ENCODE measurements at regions not wholly inside any gene's neighbourhood (a gene's known extent, or its start where the extent isn't known, plus 50 kb on each side); places are given as distances from the start of the nearest gene placed in this dataset.

DNA sequence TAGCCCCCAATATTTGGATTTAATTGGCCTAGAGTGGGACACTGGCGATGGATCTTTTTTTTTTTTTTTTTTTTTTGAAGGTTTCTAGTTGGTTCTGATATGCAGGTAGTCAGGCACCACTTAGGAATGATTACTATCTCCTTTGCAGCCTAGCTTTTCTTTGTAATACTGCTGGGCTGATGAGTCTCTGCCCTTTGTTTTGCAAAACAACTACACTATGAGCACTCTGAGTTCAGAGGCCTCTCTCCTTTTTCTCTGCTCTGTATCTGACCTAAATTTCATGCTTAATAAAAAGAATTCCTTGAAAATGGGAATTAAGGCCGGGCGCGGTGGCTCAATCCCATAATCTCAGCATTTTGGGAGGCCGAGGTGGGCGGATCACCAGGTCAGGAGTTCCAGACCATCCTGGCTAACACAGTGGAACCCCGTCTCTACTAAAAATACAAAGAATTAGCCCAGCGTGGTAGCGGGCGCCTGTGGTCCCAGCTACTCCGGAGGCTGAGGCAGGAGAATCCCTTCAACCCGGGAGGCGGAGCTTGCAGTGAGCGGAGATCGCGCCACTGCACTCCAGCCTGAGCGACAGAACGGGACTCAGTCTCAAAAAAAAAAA, 1312.3 kb downstream of the FAM181B start:
- BruUV-seq (replicated peaks): no TSS peak
- in situ Hi-C loops (cut with MboI): no loop called here
- POLR2A ChIA-PET: interaction anchor here (0.6 kb wide), 1 partner anchor 1657 kb away, joined by 3 read pairs; no protein-coding TSS in a partner anchor
- no peaks in the 10 kb centered on the region for H3K79me2 ChIP-seq (ENCODE audit: control insufficient read depth, insufficient read depth, low read length)
- H3K4me2 ChIP-seq (ENCODE audit: control insufficient read depth, insufficient read depth): no peak overlapping the region
- no peak overlapping the region for H3K9ac ChIP-seq (ENCODE audit: control insufficient read depth, insufficient read depth, low read length)
- intact Hi-C loops (cut with micrococcal nuclease; ENCODE audit: unreplicated experiment): no loop called here
- no peaks in the 10 kb centered on the region for H4K20me1 ChIP-seq (ENCODE audit: control insufficient read depth, insufficient read depth)
- SMC1A ChIA-PET (ENCODE audit: uncharacterized antibody, unreplicated experiment): no interaction called here
- RAD21 ChIA-PET (ENCODE audit: unreplicated experiment): interaction anchor here (0.5 kb wide), 1 partner anchor 1428 kb away, joined by 3 read pairs; no protein-coding TSS in a partner anchor
- no peak overlapping the region for H2AFZ ChIP-seq (ENCODE audit: control insufficient read depth, low read depth, low read length)
- H3K4me3 ChIP-seq: no peak overlapping the region
- WGBS (ENCODE audit: insufficient coverage, insufficient replicate concordance, low lambda C conversion rate, missing lambda C conversion rate): 56% methylated on average over 11 of the region's 18 CpGs
- H3K27me3 ChIP-seq (replicated peaks in 1 of 2; ENCODE audit: control insufficient read depth in 2 of 2, insufficient read depth in 2 of 2, low read length in 1 of 2): no peaks in the 10 kb centered on the region
- no peaks in the 10 kb centered on the region for H3K9me3 ChIP-seq (replicated peaks; ENCODE audit: control insufficient read depth, insufficient read depth, low read length)
- CTCF ChIA-PET: no interaction called here
- no peaks in the 10 kb centered on the region for H3K4me1 ChIP-seq (ENCODE audit: control insufficient read depth, insufficient read depth, low read length)
- FAIRE-seq (no peak), ATAC-seq (no peak), DNase-seq (ENCODE audit: low read depth, low spot score) (no peak)
- H3K27ac ChIP-seq (ENCODE audit: control insufficient read depth, insufficient read depth): no peak overlapping the region
- H3K36me3 ChIP-seq (ENCODE audit: control insufficient read depth in 2 of 2, insufficient read depth in 2 of 2, low read length in 1 of 2): no peaks in the 10 kb centered on the region
- TF ChIP-seq SIX5 (IDR thresholded peaks at IDR 0.05; ENCODE audit: low read depth, low read length, severe bottlenecking) (no peak), CBX5 (IDR thresholded peaks at IDR 0.05; ENCODE audit: low read depth) (no peak), TBL1XR1 (IDR thresholded peaks at IDR 0.05; ENCODE audit: low read depth, low read length) (no peak), MYC (IDR thresholded peaks at IDR 0.05; ENCODE audit: insufficient read depth, insufficient read length, insufficient replicate concordance, low read length, severe bottlenecking) (no peak)
- TF ChIP-seq, protein P1, sequence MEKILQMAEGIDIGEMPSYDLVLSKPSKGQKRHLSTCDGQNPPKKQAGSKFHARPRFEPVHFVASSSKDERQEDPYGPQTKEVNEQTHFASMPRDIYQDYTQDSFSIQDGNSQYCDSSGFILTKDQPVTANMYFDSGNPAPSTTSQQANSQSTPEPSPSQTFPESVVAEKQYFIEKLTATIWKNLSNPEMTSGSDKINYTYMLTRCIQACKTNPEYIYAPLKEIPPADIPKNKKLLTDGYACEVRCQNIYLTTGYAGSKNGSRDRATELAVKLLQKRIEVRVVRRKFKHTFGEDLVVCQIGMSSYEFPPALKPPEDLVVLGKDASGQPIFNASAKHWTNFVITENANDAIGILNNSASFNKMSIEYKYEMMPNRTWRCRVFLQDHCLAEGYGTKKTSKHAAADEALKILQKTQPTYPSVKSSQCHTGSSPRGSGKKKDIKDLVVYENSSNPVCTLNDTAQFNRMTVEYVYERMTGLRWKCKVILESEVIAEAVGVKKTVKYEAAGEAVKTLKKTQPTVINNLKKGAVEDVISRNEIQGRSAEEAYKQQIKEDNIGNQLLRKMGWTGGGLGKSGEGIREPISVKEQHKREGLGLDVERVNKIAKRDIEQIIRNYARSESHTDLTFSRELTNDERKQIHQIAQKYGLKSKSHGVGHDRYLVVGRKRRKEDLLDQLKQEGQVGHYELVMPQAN (conservative IDR thresholded peaks at IDR 0.05): no peak
